ENCODE measurements at regions not wholly inside any gene's neighbourhood (a gene's known extent, or its start where the extent isn't known, plus 50 kb on each side); places are given as distances from the start of the nearest gene placed in this dataset.
"Not testable (repeated sequence)": the region's sequence is repeated elsewhere in the genome, so short reads cannot be mapped to it uniquely, and the experiment has no call there.

DNA sequence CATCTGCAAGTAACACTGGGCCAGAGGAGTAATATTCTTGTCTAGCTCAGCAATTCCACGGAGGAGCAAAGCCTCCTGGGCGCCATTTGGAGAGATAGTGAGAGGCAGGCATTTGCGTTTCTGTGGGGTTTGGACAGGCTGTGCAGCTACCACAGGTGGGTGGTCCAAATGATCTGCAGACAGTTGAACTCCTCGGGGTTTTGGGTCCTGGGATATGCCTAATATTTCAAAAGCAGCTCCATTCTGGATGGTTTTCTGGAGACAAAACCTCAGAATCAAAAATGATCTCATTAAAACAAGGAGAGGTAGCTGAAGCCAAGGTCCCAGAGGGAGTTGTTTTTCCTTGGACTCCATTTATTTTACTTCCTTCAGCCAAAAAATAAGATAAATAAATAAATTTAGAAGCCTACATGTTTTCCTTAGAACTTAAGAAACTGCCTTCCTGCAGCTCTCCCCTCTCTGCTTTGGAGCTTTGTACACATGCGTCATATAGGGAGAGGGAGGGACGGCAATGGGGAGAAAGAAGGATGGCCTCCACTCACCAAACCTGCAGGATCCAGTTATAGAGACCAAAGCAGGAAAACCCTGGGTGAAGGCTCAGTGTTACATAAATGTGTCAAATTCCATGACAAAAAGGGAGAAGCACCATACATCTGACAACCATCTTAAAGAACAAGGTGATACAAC is 227.3 kb upstream of the DAAM1 start:
- no peak for DNase-seq

DNA sequence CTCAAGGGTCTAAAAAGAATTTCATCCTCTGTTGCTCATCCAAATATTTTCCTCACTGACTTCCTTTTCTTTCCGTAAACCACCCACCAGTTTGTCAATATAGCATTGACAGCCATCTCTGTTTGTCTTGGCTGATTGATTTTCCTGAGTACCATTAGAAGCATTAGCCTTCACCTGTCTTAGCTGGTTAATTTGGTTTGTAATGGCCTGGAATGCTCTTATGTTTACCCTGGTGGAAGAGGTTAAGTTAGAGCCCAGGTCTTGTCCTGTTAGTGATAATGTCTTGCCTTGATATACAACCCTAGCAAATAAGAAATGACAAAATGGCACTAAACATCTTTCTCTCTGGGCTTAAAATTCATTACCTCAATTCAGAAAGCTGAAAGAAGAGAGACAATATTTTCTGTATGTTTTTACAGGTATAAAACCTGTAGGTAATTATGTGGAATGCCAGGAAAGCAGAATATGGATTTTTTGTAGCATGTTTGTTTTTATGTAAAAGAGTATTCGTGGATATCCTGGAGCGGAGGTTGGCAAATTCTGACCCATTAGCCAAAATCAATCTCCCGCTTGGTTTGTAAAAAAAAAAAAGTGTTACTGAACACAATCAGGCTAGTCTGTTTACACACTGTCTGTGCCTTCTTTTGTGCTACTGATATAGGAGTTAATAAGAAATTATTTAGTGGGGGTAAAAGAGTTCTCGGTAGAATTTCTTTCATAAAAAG is 224.4 kb upstream of the DAAM1 start:
- no peak for DNase-seq

DNA sequence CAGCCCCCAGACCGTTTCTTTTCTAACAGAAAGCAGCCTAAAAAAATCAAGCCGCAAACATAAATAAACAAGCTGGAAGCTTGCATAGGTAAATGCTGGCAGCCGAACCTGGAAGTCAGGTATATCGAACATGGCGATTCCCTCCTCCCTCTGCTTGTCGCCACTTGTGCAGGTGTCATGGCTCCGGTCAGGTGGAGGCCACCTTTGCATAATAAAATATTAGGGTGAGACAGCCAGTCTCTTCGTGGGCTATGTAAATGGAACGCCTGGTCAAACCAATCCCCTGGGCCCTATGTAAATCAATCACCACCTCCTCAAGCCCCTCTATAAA is 223.9 kb upstream of the DAAM1 start:
- no peak for DNase-seq

DNA sequence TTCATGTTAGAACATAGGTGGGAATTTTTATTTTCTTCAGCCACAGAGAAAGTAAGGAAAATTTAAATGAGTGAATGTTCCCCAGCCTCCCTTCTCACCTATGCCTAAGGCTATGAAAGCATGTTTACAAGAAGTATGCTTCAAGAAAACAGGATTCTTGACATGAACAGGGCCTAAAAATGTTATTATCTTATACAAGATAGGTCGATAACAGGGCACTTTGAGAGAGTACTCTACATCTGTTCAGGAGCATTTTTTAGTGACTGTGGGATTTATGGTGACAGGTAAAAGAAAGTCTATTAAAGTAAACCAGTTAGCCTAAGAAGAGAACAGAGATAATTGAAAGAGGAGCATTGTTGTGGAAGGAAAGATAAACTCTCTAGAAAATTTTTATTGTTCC is 222.9 kb upstream of the DAAM1 start:
- DNase-seq = no peak

DNA sequence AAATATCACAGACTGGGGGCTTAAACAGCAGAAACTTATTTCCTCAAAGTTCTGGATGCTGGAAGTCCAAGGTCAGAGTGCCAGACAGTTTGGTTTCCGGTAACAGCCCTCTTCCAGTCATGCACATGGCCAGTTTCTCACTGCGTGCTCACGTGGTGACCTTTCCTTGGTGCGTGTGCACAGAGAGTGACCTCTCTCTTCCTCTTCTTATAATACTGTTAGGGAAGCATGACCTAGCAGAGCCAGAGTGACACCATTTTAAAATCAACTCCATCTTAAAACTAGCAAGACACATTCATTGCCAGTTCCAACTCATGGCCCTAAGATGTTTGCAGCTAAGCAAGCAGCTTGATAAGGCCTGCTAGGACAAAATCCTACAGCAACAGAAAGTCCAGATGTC is 221.5 kb upstream of the DAAM1 start:
- no peak for DNase-seq

DNA sequence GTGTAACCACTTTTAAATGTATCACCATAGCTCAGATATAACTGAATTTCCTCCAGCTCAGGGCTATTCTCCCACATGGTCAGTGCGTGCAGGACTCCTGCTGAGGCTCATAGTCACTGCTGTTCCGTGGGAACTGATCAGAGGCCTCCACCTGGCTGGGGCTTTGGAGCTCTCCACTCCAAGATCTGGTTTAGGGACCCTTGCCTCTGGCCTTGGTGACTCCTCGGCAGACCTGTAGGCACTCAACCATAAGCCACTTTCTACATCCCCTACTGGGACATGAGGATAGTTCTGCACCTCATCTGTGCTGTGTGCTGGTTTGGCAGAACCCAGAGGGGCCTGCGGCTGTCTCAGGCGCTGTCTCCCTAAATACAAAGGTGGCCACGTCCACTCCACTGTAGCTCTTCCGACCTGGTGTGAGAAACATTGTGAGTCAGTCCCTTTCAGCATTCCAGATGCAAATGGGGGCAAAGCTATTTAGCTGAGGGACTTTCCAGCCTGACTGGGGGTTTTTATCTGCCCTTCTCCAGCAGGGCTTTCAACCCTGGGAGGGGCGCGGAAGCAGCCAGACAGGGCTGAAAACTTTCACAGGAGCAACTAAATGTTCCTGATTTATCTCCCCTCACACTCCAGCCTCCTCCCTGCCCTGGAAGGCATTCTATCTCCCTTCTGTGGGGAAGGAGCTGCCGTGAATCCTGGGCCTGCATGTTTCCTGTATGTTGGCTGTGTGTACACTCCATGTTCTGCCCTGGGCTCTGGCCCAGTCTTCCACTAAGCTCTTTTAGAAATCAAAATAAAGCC is 218.3 kb upstream of the DAAM1 start:
- DNase-seq = no peak

DNA sequence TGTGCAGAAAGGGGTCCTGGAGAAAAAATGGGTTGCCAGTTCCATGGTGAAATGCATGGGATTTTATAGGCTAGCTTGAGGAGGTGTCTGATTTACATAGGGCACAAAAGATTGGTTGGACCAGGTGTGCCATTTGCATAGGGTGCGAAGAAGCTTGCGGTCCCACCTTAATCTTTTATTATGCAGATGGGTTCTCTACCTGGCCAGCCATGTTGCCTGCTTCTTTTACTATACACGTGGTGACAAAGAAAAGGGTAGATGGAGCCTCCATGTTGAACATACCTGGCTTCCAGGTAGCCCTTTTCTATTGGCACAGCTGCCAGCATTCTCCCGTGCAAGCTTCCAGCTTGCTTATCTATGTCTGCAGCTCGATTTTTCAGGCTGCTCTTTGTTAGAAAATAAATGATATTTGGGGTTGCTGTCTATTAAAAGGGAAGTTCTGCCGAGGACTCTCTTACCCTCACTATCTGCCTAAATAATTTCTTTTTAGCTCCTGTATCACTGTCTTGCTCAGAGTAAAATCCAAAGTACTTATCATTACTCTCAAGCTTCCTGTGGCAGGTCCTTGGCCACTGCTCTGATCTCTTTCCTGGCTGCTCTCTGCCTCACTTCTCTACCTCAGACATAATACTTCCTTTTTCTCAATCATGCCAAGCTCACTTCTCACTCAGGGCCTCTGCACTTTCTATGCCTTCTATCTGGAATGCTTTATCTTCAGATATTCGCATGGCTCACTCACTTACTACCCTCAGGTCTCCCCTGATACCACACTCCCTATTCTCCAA is 216.0 kb upstream of the DAAM1 start:
- no peak for DNase-seq

DNA sequence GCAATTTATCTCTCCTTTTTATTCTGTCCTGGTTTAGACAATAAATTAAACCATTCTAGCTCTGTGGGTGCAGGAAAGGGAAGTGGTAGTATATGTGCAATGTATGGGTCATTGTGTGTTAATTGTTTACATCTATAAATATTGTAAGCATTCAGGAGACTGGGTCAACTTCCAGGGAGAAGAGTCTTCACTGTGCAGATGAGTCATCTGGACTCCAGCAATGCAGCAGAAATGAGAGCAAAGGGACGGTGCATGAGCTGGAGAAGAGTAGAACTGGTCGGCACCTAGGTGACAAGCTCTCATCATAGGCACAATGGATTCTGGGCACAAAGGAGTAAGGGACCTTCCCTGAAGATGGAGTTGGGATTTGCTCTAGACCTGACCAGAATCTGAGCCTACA is 211.1 kb upstream of the DAAM1 start:
- peak; percentile 55 for DNase-seq

DNA sequence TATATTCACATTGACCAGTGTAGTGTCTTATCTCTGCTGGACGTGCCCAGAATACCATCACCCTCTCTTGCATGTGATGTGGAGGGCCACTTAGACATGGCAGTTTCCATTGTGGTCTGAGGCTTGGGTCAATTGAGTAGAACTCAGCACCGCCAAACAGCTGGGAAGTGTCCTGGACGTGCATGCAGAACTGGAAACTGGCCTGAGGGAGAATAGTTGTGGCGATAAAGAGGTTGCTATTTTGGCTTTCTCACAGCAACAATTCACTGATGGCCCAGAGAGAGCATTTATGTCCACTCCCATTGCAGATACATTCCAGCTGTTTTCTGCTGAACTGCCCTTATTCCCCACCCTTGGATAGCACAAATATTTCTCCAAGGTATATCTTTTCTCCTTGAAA is 210.1 kb upstream of the DAAM1 start:
- DNase-seq = no peak

DNA sequence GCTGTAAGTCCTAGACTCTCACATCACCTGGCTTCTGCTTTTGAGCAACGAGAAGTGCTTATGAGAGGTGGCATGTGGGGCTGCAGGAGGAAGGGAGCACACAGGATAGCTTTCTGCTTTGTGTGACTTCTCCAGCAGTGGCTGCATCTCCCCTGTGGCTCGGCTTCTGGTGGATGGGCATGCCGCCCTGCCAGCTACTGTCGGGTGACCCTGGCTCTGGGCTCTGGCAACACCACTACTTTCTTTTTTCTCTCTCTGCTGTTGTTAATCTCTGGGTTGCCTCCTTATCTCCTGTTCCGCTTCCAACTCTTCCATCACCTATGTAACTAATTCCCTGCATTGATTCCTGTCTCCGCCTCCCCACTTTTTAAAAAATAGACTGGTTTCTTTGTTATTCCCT is 209.1 kb upstream of the DAAM1 start:
- DNase-seq = no peak

DNA sequence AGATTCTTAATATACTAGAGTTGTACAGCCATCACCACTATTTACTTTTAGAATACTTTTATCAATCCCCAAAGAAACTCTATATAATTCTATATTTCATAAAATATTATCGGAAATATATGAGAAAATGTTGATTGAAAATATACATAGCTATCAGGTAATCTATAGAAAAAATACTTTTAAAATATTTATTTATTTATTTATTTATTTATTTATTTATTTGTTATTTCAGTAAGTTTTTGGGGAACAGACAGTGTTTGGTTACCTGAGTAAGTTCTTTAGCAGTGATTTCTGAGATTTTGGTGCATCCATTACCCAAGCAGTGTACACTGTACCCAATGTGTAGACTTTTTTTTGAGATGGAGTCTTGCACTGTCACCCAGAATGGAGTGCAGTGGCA is 206.6 kb upstream of the DAAM1 start:
- no peak for DNase-seq

DNA sequence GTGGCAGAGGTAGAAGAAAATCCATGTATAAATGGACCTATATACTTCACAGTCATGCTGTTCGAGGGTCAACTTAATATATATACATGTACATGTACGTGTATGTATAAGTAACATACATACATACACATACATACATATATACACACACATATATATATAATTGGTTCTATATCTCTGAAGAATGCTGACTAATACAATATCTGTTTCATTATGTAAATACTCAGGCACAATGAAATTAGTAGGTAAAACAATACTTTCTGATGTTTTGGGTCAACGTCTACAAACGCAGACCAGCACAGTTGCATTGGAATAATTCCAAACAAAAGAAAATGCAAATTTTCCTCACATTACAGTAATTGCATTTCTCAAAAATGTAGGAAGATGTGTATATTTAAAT is 202.7 kb upstream of the DAAM1 start:
- DNase-seq = no peak

DNA sequence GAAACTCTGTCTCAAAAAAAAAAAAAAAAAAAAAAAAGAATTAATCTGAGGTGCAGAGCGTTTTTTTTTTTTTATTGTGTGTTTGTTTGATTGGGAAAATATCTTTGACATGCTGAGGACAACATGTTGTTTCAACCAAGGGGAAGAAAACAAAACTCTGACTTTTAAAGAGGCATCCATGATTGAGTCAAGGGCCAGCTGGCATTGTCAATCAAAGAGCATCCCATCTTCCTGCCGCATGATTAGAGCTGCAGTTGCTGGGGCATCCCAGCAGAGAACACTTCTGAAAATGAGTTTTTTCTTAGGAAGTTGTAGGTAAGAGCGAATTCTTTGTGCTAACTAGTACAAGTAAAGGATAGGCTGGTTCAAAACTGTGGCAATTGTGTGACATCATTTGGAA is 200.9 kb upstream of the DAAM1 start:
- no peak for DNase-seq

DNA sequence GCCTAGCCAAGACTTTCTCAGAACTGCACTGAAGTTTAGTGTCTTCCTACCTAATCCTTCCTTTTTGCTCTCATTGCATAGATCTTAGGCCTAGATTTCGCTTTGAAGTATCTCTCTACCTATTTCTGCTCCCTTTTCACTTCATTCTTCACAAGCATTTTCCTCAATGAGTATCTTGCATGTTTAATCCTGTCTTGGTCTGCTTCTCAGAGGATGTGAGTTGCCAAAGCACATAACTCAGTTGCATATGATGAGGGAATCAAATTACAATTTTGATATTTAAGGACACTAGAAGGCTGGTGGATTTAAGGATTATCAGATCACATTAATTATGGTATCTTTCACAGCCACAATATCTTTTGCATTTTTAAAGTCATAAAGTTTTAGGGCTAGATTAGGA is 195.5 kb upstream of the DAAM1 start:
- DNase-seq = no peak

DNA sequence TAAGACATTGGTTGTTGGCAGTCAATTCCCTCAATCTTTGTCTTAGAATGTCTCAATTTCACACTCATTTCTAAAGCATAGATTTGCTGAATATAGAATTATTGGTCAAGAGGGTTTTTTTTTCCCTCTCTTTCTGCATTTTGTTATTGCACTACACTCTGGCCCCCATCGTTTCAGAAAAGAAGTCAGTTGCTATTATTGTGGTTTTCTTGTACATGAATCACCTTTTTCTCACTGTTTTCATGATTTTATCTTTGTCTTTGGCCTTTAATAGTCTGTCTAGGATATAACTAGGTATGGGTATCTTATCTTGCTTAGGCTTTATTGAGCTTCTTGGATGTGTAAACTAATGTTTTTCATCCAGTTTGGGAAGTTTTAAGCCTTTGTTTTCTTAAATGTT is 194.3 kb upstream of the DAAM1 start:
- DNase-seq = no peak

DNA sequence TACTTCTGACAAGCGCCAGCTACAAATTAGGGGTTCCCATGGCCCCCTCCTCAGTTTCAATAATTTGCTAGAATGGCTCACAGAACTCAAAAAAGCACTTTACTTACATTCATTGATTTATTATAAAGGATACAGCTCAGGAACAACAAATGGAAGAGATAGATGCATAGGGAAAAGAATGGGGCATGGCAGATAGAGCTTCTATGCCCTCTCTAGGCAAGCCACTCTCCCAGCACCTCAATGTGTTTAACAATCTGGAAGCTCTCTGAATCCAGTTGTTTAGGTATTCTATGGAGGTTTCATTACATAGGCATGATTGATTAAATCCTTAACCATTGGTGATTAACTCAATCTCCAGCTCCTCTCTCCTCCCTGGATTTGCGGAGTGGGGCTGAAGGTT is 184.5 kb upstream of the DAAM1 start:
- DNase-seq = no peak

DNA sequence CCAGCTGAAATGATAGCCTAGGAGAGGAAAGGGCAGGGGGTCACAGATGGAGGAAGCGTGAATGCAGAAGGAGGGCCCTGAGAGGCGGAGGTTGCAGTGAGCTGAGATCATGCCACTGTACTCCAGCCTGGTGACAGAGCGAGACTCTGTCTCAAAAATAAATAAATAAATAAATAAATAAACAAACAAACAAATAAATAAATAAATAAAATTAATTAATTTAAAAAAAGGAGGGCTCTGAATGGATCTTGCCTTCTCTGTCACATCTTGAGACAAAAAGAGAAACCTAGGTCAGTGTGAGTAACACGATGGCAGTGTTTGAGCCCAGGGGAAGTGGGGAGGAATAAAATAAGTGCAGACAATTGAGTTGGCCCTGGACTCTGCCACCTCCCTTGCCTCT is 182.3 kb upstream of the DAAM1 start:
- not testable (repeated sequence) for DNase-seq

DNA sequence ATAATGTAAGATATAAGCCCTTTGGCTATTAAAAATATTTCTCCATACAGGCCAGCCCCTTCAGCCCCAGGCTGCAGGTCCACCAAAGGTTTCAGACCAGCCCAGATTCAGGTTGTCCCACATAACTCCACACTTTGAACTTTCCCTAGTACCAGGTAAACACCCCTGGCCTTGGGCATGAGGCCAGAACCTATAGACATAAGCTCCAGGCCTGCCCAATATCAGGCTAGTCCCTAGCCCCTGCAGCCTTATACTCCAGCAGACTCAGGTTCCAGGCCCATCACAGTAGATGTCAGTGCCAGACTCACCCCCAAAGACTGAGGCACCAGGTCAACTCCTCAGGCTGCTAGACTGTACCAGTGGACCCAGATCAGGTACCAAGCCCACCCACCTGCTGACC is 178.5 kb upstream of the DAAM1 start:
- no peak for DNase-seq

DNA sequence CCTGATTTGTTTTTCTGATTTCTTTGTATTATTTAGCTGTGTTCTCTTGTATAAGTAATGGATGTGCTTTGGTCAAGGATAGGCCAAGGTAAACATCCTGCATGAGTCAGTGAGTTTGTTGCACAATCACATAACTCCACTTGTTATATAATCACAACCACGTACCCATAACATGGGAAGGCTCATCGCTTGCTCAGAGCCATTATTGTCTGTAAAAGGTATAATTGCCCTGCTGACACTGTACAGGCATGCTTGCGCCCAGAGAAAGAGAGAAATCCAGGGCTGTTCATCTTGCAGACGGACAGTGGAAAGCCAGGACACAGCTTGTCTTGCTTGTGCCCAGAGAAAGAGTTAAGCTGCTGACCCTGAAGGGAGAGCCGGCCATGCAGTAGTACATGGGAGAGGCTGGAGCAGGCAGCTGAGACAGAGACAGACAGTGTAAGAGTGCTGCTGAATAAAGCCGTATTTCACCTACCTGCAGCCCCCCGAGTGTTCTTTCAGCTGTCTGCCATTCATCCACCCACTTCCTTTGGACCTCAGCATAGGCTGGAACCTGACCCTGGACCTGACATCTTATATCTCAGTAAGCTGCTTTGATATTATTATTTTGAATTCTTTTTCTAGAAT is 174.7 kb upstream of the DAAM1 start:
- DNase-seq = peak; percentile 41

DNA sequence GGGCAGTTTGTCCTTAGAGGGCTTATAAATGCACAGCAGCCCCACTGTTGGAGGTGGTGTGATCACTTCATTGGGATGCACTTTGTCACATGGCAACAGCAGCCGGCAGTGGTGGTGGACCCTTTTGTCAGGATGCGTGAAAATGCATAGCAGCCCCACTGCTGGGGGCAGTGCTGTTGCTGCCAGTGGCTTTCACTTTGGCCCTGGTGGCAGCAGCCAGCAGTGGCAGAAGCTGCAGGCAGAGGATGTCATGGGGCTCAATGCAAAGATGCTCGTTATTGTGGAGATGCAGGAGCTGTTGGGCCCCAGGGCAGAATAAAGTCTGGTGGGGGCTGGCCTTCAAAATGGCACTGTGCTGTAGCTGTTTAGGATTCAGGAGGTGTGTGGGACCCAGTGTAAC is 173.0 kb upstream of the DAAM1 start:
- no peak for DNase-seq

DNA sequence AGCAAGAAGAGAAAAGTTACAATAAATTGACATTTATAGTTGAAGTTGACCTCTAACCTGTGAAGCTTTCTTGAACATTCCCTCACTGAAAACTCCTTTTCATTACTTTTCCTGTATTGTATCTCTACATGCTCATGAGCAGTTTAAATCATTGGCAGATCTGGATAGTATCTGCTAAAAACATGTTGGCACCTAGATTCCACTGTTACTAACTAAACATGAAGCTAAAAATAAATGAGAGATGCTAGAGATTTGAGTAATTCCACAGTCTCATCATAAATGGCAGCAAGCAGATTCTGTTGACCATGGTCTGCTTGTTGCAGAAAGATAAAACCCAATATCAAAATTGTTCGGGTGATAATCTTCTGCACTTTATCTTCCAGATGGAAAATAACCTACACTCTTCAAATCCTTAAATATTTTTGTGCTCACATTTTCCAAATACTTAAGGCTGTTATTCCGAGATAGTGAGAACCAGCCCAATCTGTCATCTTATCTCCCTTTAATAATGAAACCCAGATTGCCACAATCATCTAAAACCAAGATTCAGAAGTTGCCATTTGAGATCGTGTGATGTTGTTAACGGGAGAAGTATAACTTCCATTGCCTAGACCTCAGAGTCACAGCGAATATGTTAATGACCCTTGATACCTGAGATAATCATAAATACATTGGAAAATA is 171.0 kb upstream of the DAAM1 start:
- no peak for DNase-seq

DNA sequence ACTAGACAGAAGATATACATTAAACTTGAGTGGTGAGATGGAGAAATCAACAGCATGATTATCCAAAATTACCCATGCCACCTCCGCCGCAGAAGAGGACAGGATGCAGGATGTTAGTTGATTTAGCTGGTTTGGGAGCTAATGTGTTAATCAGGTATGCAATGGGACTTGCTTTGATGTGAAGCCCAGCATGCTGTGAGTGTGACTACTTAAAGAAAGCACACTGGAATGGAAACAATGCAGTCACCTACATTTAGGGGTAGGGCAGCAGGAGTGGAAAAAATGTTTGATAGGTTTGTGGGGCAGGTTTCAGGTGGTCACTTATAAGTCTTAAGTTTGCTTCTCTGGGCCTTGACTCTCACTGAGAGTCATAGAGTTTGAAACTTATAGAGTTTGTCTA is 170.0 kb upstream of the DAAM1 start:
- DNase-seq = no peak
